GM18861 (cell line): ENCODE measurements at regions not wholly inside any gene's neighbourhood (a gene's known extent, or its start where the extent isn't known, plus 50 kb on each side); places are given as distances from the start of the nearest gene placed in this dataset.
A peak's percentile ranks its signal among the peaks of the same experiment; 100 is the strongest.
"Not testable (repeated sequence)": the region's sequence is repeated elsewhere in the genome, so short reads cannot be mapped to it uniquely, and the experiment has no call there.

ENCODE experiments used
- ATAC-seq: cut with Tn5 transposase; IDR thresholded peaks from one replicate; pipeline ENCODE4 v1.9.1; 2021; ENCODE audit not compliant: unreplicated experiment

DNA sequence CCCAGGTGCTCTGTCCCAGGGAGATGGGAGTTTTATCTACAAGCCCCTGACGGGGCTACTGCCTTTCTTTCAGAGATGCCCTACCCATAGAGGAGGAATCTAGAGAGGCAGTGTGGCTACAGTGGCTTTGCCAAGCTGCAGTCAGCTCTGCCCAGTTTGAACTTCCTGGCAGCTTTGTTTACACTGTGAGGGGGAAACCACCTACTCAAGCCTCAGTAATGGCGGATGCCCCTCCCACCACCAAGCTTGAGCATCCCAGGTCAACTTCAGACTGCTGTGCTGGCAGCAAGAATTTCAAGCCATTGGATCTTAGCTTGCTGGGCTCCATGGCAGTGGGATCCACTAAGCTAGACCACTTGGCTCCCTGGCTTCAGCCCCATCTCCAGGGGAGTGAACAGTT lies 53.1 kb upstream of the TMEM252 start:
- not testable (repeated sequence) for ATAC-seq

DNA sequence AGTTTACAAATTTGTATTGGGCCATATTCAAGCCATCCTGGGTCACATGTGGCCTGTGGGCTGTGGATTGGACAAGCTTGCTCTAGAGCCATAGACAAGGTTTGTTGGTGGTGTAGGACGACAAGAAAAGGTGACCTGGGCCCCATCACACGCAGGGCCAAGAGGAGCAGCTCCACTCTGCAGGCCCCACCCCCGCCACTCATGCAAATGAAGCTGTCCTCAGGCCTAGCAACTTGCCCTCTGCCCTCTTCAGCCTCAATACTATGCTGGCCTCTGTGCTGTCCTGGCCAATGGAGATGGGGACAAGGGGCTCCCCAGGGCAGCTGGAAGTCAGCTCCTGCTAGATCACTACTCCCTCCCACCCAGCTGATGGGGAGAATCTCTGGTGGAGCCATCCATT lies 55.2 kb upstream of the TMEM252 start:
- no peak for ATAC-seq

DNA sequence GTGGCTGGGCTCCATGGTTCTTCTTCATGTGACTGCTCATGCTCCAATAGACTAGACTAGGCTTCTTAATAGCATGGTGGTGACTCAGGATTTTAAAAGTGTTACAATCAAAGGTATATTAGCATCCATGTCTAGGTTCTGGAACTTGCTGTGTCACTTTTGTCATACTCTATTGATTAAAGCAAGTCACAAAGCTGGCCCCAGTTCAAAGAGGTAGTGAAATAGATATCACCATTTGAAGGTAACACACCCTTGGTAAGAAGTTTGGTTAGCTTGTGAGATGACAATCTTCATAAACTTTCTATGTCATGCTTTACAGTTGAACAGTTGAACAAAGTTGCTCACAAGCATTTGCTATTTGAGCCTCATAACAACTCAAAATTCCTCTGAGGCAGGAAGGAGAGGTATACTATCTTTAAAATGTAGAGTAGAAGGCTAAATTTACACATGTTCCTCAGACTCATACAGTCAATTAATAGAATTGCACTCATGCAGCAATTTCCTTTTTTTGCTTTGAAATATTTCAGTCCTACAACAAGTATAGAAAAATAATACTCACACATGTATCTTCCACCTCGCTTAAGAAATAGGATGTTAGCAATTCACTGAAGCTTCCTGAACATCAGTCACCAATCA lies 56.8 kb upstream of the TMEM252 start:
- no peak for ATAC-seq

DNA sequence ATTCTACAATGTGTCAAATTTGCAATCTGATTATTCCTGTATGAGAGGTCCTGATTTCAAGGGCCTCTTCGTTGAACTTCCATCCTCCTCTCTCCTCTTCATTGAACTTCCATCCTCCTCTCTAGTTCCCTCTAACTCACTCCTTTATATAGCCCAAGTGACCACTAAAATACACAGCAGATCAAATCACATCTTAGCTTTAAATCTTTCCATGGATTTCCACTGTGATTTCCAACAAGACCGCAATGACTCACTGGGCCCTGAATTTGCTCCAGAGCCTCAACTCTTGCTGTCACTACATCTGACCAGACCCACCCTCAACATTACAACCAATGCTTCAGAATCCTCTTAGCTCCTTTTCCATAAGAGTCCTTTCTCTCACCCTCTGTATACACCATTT lies 59.1 kb upstream of the TMEM252 start:
- ATAC-seq, result no peak

DNA sequence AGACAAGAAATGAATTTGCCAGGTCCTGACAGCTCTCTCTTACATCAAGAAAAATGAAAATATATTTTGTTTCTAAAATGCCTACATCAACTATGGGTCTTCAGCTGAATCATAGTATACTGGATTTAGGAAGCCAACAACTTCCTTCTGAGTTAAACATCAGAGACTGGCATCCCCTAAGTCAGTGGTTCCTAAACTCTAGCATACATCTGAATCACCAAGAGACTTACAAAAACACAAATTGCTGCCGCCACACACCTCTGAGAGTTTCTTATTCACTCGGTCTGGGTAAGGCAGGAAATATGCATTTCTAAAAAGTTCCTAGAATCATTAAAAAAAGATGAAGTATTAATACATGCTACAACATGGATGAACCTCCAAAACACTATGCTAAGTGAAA lies 60.4 kb upstream of the TMEM252 start:
- ATAC-seq, result no peak

DNA sequence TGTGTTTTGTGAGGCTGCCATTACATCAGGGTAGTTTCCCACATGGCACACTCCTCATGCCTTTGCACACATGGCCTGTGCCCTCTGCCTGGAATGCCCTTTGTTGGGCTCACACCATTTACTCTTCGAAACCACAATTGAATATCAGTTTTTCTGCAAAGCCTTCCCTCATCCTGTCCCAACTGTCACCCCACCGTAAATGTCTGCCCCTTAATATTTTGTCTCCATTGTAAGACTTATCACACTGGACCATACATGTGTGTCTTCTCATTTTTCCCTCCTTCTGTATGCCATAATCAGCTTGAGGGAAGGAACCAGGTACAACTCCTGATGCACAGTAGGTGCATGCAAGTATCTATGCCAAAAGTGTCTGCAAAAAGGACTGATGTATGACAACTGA lies 62.7 kb upstream of the TMEM252 start:
- no peak for ATAC-seq

DNA sequence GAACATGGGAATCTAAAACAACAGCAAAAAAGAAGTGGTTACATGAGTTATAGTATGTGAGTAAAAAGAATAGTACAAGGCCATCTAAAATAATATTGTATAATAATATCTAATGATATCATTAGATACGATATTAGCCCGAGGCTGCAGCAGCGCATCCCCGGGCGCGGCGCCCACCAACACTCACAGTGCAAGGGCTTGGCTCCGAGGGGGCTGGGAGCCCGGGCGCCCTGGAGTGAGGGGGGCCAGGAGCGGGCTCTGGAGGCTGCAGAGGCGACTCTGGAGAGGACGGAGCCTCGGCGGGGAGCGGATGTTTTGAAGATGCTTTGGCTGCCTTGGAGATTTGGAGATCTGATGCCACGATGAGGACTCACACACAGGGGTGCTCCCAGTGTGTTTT lies 68.1 kb upstream of the TMEM252 start:
- ATAC-seq, result no peak

DNA sequence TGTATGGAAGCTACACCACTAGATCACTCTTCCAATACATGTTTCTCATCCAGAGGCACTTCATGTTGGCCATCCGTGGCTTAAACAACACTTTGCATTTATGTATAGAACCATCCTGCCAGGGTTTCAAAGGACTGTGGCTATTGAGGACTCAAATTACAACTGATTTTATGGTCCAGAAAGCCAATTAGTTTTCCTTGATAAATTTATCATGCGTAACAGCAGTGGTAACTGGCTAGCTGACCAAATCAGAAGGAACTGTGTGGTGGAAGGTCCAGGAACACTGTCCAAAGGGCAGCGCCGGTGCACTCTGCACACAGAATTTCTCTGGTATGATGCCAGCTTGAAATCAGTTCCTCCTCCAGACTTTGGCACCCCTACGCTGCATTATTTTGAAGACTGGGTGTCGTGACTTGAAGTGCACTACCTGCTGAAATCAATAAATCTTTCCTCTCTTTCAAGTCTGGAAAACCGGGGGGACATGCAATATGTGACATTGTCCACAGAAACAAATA lies 69.3 kb upstream of the TMEM252 start:
- no peak for ATAC-seq

DNA sequence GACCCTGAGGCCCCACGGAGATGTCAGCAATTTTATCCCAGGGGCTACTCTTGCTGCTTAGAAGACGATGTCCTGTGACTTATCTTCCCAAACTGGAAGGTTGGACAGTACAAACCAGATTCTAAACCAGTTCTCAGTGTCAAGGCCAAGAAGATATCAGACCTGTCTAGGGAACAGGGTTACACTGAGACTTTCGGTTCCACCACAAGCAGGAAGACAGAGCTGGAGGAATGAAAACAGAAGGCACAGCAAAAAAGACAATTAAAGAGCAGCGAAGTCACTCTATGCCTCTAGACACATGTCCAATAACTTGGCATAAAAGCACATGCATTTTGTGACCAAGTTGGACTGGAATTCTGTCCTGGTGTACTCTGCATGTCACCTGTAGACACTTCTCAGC lies 73.4 kb upstream of the TMEM252 start:
- no peak for ATAC-seq

DNA sequence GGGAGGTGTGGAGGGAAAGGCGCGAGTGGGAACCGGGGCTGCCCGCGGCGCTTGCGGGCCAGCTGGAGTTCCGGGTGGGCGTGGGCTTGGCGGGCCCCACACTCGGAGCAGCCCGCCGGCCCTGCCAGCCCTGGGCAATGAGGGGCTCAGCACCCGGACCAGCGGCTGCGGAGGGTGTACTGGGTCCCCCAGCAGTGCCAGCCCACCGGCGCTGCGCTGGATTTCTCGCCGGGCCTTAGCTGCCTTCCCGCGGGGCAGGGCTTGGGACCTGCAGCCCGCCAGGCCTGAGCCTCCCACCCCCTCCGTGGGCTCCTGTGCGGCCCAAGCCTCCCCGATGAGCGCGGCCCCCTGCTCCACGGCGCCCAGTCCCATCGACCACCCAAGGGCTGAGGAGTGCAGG lies 76.3 kb upstream of the TMEM252 start:
- not testable (repeated sequence) for ATAC-seq

DNA sequence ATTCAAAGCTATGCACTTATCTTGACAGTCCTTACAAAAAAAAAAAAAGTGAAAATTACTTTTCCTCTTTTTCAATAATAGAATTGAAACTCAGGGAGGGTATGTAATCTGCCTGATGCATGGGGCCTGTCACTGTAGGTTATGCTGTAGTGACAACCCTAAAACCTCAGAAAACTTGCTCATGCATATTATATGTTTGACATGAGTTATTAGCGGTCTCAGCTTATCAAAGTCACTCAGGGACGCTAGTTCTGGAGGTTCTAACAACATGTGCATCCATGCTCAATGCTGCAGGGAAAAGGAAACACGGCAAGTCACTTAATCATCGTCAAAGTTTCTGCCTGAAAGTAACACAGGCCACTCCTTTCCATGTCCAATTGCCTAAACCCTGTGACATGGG lies 78.4 kb upstream of the TMEM252 start:
- no peak for ATAC-seq

DNA sequence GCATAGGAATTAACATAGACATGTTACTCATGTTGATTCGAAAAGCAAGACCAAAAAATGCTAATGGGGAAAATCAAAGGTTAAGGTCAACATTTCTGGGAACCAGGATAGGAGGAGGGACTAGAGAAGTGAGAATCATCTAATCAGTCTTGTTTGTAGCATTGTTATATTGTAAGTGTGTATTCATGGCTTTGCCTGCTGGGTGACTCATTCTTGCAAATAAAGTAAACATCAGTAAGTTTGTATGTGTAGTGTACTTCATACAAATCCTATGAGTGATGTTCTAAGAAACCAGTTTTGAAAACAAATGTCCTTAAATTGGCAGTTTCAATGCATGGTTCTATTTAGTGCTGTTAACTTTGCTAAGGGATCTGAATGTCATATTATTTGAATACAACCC lies 79.0 kb upstream of the TMEM252 start:
- ATAC-seq, result no peak

DNA sequence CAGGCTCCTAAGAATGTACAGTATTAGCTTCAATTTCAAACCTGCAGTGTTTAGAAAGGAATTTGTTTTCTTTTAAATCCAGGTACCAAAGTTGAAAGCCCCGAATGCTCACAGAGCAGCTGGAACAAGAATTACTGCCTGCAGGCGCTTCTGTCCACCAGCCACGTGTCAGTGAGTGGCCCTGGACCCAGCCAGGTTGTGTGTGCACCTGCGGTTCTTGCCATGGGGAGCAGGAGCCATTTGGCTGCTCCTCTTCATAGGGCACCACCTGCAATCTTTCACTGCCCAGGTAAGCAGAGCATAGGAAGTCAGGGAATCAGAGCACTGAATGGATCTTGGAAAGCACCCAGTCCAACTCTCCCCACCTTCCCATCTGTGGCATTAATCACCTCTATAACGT lies 79.5 kb upstream of the PIP5K1B start:
- no peak for ATAC-seq

DNA sequence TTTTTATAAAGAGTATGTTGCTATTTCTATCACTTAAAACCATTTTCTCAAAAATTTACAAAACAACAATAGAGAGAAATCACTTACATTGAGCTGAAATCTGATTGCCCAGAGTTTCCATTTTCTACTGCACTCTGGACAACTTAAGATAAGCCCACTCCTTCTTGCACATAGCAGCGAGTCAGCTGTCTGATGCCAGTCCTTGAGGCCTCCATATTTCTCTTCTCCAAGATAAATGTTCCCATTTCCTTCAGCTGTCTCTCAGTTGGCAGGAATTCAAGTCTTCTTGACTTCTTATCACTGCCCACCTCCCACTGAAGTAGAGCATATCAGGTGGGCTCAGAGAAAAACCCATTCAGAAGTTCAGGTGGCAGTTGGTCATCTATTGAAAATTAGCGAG lies 78.5 kb upstream of the PIP5K1B start:
- ATAC-seq, result no peak

DNA sequence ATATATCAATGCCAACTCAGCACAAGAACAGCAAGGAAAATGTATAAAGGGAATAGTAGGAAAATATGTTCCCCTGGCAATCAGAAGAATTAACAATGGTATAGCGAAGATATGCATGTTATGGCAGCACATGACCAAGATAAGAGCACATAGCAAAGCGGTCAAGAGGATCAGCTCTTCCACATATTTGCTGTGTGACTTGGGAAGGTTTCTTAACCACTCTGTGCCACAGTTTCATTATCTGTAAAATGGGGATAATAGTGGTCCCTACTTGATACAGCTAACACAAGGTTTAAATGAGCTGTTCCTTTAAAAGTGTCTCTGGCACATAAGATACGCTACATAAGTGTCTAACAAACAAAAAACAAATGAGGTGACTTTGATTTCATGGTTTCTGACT lies 77.9 kb upstream of the PIP5K1B start:
- ATAC-seq, result no peak

DNA sequence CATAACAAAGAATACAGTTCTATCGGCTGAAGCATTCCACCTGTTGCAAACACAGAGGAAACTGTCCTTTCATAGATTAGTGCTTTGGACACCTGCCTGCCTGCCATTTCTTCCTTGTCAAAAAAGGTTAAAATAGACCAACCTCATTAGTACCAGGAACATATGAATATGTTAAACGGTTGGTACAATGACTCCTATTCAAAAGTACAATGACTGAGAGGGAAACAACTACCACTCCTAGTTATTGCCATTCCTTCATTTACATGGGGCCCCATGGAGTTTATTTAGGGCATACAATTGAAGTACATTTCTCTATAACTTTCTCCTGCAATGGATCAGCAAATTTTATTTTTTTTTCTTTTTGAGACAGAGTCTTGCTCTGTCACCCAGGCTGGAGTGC lies 77.4 kb upstream of the PIP5K1B start:
- ATAC-seq, result no peak

DNA sequence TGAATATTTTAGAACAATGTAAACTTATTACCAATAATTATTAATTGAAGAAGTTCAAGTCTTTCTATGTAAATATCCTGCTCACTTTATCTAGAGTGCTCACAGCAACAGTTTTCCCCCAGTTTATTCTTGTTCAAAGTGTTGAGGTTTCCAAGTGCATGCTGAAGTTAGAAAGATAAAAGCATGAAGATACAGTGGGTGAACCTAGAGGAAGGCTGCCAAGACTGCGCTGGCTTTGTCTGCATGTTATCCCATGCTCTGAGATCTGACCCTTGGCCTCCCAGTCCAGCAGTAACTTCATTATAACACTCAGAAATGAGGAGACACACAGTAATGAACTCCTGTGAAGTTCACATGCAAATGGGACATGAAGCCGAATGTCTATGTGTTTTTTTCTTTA lies 76.0 kb upstream of the PIP5K1B start:
- ATAC-seq, result no peak

DNA sequence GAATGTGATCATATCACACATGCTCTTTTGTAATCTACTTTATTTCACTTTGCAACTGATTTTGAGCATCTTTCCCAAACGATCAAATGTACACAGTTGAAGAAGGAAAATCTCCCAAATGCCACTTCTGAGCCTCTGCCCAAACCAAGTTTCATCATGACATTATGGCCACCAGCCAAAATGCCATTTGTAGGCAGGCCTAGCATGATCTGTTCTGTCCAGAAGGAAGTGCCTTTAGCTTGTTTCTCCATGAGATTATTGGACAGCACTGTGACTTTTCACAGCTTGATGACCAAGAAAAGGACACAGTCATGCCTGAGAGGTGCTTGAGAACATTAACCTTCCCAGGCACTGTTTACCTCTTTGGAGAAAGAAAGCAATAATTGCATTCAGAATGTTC lies 73.2 kb upstream of the PIP5K1B start:
- no peak for ATAC-seq

DNA sequence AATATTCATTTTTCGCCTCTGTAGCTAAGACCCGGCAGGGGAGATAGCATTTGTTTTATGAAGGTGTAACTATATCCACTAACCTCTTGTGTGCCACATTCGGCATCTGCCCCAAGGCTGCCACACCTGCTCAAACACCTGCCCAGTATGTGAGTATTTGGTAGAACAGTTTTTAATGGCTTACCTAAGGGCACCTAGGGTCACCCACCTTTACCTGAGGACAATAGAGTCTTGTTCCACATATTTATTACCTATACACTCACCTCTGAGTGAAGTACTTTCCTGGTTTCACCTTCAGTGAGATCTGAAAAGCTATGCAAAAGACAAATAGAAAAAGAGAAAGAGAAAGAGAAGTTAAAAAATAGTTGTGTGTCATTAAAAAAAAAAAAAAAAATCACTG lies 68.0 kb upstream of the PIP5K1B start:
- no peak for ATAC-seq

DNA sequence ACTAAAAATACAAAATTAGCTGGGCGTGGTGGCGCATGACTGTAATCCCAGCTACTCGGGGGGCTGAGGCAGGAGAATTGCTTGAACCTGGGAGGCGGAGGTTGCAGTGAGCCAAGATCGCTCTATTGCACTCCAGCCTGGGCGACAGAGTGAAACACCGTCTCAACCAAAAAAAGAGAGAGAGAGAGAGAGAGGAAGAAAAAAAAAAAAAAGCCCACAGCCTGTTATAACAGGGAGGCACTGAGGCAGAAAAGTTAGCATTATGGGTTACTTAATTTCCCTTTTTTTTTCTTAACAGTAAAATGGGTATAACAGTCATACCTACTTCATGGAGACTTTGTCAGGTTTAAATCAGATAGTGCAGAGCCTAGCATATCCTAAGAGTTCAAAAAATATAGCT lies 65.8 kb upstream of the PIP5K1B start:
- not testable (repeated sequence) for ATAC-seq

DNA sequence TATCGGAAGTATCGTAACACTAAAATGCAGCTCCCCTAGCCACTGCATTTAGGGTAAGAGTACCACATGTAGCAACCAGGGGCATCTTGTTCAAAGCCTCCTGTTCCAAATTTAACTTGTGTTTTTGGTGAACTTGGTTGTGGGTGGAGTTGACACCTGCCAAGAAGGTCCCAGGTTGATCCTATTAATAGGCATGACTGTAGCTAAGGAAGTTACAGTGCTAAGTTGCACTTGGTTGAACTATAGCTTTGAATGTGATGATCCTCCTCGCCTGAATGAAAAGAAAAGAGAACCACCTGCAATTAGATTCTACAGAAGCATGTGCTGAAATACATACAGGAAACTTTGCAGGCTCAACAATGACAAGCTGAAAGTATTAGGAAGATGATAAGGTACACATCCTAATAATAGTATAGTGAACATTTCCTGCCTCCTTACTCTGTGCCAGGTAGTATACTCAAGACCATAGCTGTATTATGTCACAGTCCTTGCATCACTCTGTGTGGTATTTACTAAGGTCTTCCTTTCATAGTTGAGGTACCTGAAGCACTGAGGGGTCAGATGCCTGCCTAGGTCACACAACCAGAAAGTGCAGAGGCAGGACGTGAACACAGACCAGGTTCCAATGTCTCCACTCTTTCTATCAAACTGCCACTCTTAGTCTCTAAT lies 64.5 kb upstream of the PIP5K1B start:
- peak; percentile 30 for ATAC-seq

DNA sequence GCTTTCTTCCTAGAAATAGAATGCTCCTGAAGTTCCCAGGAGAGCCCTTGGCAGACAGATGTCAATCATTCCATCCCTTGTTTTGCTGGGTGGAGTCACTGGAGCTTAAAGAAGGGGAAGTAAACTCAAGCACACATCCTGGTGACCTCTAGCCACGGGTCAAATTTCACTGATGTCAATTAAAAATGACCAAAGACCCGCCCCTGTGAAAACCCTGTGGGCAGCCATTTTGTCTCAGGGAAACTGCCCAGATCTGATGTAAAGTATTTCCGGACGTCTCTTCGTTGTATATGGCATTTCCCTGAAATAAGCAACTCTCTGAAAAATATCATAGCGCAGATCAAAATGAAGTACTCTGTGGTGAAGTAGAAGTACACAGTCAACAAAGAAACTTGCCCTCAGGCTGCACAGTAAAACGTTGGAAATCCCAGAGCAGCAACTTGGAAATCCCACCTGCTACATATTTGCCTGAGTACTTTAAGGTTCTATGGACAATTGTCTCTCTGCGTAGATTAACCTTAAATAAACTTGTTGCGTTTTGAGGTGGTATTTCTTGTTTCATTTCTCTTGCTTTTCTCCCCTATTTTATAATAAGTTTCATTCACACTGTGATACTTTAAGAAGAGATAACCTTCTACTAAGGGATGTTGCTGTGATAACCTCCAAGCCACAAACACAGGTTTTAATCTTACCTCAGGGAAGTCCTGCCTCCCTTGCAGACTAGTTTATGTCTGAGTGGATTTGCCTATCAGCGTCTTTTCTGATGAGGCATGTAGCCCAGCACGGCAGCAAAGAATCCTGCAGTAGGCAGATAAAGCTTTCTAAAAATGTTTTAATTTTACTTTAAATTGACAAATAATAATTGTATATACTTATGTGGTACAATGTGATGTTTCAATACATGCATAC lies 60.9 kb upstream of the PIP5K1B start:
- ATAC-seq, result peak; percentile 54
